ENCODE measurements at regions not wholly inside any gene's neighbourhood (a gene's known extent, or its start where the extent isn't known, plus 50 kb on each side); places are given as distances from the start of the nearest gene placed in this dataset.

GRCh38 chr6:114430534-114431124 is 87.8 kb upstream of the HS3ST5 start:
- no peak for DNase-seq (ENCODE audit: low read depth)

- no peak for DNase-seq (ENCODE audit: low read depth)
Observed at GRCh38 chr6:114428341-114428740, 85.5 kb upstream of the HS3ST5 start.

GRCh38 chr6:114421199-114421598 is 78.4 kb upstream of the HS3ST5 start:
- no peak for DNase-seq (ENCODE audit: low read depth)

- no peak for DNase-seq (ENCODE audit: low read depth)
Observed at GRCh38 chr6:114419175-114419574, 76.4 kb upstream of the HS3ST5 start.

- no peak for DNase-seq (ENCODE audit: low read depth)
Observed at GRCh38 chr6:114418304-114418972, 75.6 kb upstream of the HS3ST5 start.

GRCh38 chr6:114407426-114408035 is 64.7 kb upstream of the HS3ST5 start:
- no peak for DNase-seq (ENCODE audit: low read depth)

- no peak for DNase-seq (ENCODE audit: low read depth)
Observed at GRCh38 chr6:114404339-114404955, 61.6 kb upstream of the HS3ST5 start.

GRCh38 chr6:114403858-114404257 is 61.0 kb upstream of the HS3ST5 start:
- DNase-seq (ENCODE audit: low read depth): no peak

- DNase-seq (ENCODE audit: low read depth): no peak
Observed at GRCh38 chr6:114398481-114398880, 55.7 kb upstream of the HS3ST5 start.
